ENCODE measurements at regions not wholly inside any gene's neighbourhood (a gene's known extent, or its start where the extent isn't known, plus 50 kb on each side); places are given as distances from the start of the nearest gene placed in this dataset.

DNA sequence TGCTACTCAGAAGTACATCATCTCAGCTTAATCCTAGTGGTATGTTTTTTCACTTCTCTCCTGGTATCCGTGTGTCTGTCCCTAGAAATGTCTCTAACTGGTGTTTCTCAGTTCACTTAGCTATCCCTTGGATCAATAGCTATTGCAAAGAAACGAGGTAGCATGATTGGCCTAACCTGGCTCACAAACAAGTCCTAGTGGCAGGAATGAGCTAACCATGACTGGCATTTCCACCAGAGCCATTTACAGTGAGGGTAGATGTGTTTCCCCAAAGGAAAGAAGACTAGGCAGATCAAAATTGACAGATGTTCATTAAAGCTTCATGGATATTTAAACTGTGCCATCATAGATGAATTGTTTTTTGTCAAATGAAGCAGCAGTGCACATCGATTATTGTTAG lies 82.5 kb downstream of the PALM2AKAP2 start:
- Mint-ChIP-seq H3K36me3 (no peaks in the 10 kb centered on the region), H3K4me1 (peaks cover 6% of the 10 kb centered on the region), H3K4me3 (no peak overlapping the region), H3K27me3 (ENCODE audit: insufficient read depth, low read depth) (no peaks in the 10 kb centered on the region), H3K9me3 (no peaks in the 10 kb centered on the region), H3K27ac (no peak overlapping the region)
- H3K9ac ChIP-seq, result no peak overlapping the region
- H3K9me3 ChIP-seq (ENCODE audit: low read depth), result no peaks in the 10 kb centered on the region
- DNase-seq (ENCODE audit: low spot score), result no peak
- no peaks in the 10 kb centered on the region for H3F3A ChIP-seq (ENCODE audit: low read depth)
- no peaks in the 10 kb centered on the region for H3K36me3 ChIP-seq
- no peaks in the 10 kb centered on the region for H4K20me1 ChIP-seq (ENCODE audit: low read depth)
- no peak overlapping the region for H3K4me2 ChIP-seq
- H3K79me2 ChIP-seq (ENCODE audit: low read depth), result no peaks in the 10 kb centered on the region
- H3K27me3 ChIP-seq, result no peaks in the 10 kb centered on the region
- no peak overlapping the region for H2AFZ ChIP-seq (replicated peaks)
- peaks cover 4% of the 10 kb centered on the region for H3K4me1 ChIP-seq
- no peak for TF ChIP-seq EZH2phosphoT487 (IDR thresholded peaks at IDR 0.05)
- TF ChIP-seq EZH2 (IDR thresholded peaks at IDR 0.05), result no peak
- TF ChIP-seq, protein P1, sequence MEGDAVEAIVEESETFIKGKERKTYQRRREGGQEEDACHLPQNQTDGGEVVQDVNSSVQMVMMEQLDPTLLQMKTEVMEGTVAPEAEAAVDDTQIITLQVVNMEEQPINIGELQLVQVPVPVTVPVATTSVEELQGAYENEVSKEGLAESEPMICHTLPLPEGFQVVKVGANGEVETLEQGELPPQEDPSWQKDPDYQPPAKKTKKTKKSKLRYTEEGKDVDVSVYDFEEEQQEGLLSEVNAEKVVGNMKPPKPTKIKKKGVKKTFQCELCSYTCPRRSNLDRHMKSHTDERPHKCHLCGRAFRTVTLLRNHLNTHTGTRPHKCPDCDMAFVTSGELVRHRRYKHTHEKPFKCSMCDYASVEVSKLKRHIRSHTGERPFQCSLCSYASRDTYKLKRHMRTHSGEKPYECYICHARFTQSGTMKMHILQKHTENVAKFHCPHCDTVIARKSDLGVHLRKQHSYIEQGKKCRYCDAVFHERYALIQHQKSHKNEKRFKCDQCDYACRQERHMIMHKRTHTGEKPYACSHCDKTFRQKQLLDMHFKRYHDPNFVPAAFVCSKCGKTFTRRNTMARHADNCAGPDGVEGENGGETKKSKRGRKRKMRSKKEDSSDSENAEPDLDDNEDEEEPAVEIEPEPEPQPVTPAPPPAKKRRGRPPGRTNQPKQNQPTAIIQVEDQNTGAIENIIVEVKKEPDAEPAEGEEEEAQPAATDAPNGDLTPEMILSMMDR (IDR thresholded peaks at IDR 0.05), result no peak
- H3K27ac ChIP-seq, result no peak overlapping the region
- no peak overlapping the region for H3K4me3 ChIP-seq

DNA sequence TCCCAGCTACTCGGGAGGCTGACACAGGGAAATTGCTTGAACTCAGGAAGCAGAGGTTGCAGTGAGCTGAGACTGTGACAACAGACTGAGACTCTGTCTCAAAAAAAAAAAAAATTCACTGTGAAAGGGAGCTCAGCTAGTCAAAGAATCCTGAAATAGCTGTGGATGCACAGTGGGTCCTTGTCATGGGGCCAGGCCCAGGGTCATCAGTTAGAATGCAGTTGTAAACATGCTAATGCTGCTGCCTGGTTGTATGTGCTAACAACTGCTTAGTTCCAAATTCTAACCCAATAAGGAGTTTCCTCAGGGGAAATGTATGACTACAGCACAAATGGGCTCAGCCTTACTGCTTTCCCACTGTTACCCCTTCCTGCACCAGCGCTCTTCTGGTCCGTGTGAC lies 84.0 kb downstream of the PALM2AKAP2 start:
- no peak overlapping the region for H2AFZ ChIP-seq (replicated peaks)
- H3K27ac ChIP-seq, result no peak overlapping the region
- no peaks in the 10 kb centered on the region for H3K9me3 Mint-ChIP-seq
- H3K27me3 ChIP-seq, result no peaks in the 10 kb centered on the region
- H3F3A ChIP-seq (ENCODE audit: low read depth), result no peaks in the 10 kb centered on the region
- peaks cover 9% of the 10 kb centered on the region for H3K4me1 ChIP-seq
- TF ChIP-seq EZH2phosphoT487 (IDR thresholded peaks at IDR 0.05) (no peak), EZH2 (IDR thresholded peaks at IDR 0.05) (no peak)
- TF ChIP-seq, protein P1 (IDR thresholded peaks at IDR 0.05), result no peak
- H3K27ac Mint-ChIP-seq, result no peak overlapping the region
- H4K20me1 ChIP-seq (ENCODE audit: low read depth), result no peaks in the 10 kb centered on the region
- H3K9ac ChIP-seq, result no peak overlapping the region
- H3K36me3 Mint-ChIP-seq, result no peaks in the 10 kb centered on the region
- no peaks in the 10 kb centered on the region for H3K36me3 ChIP-seq
- no peaks in the 10 kb centered on the region for H3K9me3 ChIP-seq (ENCODE audit: low read depth)
- H3K79me2 ChIP-seq (ENCODE audit: low read depth), result no peaks in the 10 kb centered on the region
- DNase-seq (ENCODE audit: low spot score), result no peak
- H3K27me3 Mint-ChIP-seq (ENCODE audit: insufficient read depth, low read depth), result no peaks in the 10 kb centered on the region
- H3K4me3 Mint-ChIP-seq, result no peak overlapping the region
- H3K4me2 ChIP-seq, result no peak overlapping the region
- H3K4me1 Mint-ChIP-seq, result peaks cover 19% of the 10 kb centered on the region
- no peak overlapping the region for H3K4me3 ChIP-seq

DNA sequence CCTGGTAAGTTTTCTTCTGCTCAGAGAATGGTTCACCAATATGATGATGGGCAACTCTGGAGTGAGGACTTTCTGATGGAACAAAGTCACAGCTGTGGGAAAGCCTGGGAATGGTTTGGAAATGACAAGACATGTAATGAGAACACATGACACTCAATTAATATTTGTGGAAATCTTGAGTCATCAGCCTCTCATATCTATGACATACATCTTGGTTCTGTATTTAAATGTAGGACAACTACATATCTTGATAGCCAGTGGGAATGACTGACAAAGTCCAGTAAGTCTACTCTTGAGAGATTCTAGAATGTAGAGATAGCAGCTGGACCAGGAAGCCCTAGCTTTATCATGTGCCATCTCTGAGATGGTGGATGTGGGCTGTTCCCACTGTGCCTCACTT lies 85.5 kb downstream of the PALM2AKAP2 start:
- H4K20me1 ChIP-seq (ENCODE audit: low read depth), result no peaks in the 10 kb centered on the region
- H3K36me3 Mint-ChIP-seq, result no peaks in the 10 kb centered on the region
- no peak overlapping the region for H3K4me3 ChIP-seq
- peaks cover 9% of the 10 kb centered on the region for H3K4me1 ChIP-seq
- no peak overlapping the region for H3K27ac ChIP-seq
- DNase-seq (ENCODE audit: low spot score), result no peak
- H3K4me1 Mint-ChIP-seq, result peaks cover 20% of the 10 kb centered on the region
- H3F3A ChIP-seq (ENCODE audit: low read depth), result no peaks in the 10 kb centered on the region
- no peaks in the 10 kb centered on the region for H3K9me3 ChIP-seq (ENCODE audit: low read depth)
- no peaks in the 10 kb centered on the region for H3K9me3 Mint-ChIP-seq
- H2AFZ ChIP-seq (replicated peaks), result no peak overlapping the region
- no peaks in the 10 kb centered on the region for H3K36me3 ChIP-seq
- H3K4me3 Mint-ChIP-seq, result no peak overlapping the region
- no peaks in the 10 kb centered on the region for H3K27me3 ChIP-seq
- H3K27me3 Mint-ChIP-seq (ENCODE audit: insufficient read depth, low read depth), result no peaks in the 10 kb centered on the region
- H3K9ac ChIP-seq, result no peak overlapping the region
- no peaks in the 10 kb centered on the region for H3K79me2 ChIP-seq (ENCODE audit: low read depth)
- no peak overlapping the region for H3K4me2 ChIP-seq
- TF ChIP-seq EZH2phosphoT487 (IDR thresholded peaks at IDR 0.05) (no peak), EZH2 (IDR thresholded peaks at IDR 0.05) (no peak)
- TF ChIP-seq, protein P1 (IDR thresholded peaks at IDR 0.05), result no peak
- H3K27ac Mint-ChIP-seq, result no peak overlapping the region
